GM21528 (cell line): ENCODE measurements at regions not wholly inside any gene's neighbourhood (a gene's known extent, or its start where the extent isn't known, plus 50 kb on each side); places are given as distances from the start of the nearest gene placed in this dataset.

Experiments used
- ATAC-seq: cut with Tn5 transposase; IDR thresholded peaks from one replicate; pipeline ENCODE4 v1.9.1; 2021; ENCODE audit warnings: mild to moderate bottlenecking, moderate library complexity; ENCODE audit not compliant: unreplicated experiment, low FRiP score

DNA sequence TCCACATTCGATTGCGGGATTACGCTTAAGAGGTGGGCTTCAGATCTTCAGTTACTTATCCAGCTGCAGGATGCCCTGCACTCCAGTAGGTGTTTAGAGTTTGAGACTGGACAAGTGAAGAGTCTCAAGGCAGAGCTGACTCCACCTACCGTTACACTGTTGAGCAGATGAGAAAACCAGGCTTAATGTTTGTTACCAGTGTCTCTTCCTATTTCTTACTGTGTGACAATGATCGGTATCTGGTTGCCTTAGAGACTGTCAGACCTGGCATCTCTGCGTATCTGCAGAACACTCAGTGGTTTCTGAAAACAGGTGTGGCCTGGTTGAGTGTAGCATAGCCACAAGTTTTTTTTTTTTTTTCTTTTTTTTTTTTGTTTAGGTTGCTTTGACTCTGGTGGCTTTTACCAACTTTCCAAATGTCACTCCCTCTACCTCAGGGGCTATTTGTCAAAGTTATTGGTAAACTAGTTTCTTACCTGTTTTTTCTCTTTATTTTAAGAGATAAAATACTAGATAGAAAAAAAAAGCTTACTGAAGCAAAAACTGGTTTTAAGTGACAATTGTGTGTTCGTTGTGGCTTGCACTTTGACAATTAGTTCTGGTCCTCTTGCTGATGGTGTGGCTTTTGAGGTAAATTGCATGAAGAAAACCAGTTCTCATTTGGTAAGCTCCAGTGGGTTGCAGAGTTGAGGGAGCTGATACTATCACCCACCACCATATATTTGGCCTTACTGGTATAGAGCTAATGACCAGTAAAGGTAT, 284.8 kb downstream of the ETS1 start:
- ATAC-seq: peak; percentile 93

DNA sequence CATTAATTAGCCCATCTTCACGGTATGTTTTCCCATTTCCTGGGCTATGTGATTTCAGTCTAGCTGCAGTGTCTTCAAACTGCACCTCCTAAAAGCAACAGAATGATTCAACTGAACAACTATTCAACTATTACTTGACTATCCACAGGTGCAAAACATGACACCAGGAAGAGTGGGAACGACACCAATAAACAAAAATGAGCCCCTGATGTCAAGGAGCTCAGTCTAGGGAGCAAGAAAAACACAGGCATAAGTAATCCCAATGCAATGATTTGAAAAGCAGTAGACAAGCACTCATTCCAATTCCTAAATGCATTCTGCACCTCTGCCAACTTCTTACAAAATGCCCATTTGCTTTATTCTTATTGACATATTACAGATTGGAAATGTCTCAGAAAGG, 285.6 kb downstream of the ETS1 start:
- ATAC-seq: no peak

DNA sequence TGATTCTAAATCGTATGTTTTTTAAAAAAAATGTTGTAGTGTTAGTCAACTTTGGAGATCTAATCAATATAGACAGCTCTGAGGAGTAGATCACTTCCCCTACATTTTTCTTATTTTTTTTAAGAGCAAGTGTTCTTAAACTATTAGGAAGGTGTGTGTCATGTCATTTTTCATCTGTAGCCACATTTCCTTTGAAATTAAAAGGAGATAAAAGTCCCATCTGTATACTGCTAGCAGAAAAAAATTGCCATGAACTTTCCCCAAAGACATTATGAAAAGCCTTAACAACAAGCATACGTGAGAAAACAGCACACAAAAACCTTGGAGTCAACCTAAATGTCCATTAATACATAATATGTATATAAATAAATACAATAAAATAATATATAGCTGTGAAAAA, 286.6 kb downstream of the ETS1 start:
- ATAC-seq: no peak

DNA sequence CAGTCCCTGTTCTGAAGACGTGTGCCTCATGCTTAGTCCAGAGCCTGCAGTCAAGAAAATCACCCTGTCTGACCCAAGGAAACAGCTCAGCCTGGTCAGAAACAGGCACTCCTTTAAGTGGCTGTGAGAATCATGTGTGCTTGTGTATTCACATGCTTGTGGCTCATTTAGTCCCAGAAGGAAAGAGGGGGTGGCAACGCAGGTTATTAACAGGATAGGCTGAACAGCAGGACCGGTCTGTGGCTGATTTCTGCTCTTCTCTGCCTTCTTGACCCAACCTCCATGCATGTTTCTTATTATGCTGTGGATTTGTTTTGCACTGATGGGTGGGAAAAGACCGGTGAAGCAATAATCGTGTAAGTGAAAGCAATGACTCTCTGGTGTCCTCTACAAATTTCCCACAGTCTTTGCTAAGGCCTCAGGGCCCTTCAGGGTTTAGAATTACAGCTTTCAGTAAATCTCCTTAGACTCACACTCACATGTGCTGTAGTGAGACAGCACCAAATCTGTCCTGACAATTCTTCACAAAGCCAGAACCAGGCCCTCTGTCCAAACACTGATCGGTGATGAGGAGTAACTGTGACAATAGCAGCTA, 288.1 kb downstream of the ETS1 start:
- ATAC-seq: peak; percentile 37

DNA sequence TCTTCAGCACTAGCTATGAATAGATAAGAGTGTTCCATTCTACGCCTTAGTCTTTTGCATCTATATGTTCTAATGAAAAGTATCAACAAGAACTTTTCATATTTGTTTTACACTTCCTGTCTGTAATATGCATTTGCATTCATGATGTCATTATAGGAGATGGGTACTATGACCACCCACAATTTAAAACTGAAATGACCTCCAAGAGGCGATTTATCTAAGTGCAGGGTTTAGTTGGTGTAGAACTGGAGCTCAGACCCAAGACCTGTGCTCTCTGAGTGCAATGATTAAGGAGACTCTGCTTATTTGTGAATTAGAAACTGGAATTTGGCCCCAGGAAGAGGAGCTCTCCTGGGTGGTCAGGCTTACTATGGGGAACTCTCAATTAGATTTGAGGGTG, 289.1 kb downstream of the ETS1 start:
- no peak for ATAC-seq

DNA sequence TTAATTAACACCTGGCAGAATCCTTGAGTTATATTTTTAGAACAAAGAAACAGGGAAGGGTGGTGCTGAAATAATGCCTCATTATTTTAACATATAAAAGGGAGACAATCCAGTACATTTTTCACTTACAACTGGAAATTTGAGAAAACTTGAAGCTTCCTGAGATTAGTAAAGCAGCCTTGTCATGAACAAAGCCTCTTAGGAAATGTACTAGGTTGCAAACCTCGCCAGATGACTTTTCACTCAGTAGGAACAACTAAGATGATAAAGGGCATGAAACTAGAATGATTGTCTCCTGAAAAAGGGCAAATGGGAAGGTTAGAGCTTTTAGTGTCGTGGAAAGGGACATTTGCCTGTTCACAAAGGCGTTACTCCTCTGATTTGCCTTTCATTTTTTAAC, 289.6 kb downstream of the ETS1 start:
- no peak for ATAC-seq

DNA sequence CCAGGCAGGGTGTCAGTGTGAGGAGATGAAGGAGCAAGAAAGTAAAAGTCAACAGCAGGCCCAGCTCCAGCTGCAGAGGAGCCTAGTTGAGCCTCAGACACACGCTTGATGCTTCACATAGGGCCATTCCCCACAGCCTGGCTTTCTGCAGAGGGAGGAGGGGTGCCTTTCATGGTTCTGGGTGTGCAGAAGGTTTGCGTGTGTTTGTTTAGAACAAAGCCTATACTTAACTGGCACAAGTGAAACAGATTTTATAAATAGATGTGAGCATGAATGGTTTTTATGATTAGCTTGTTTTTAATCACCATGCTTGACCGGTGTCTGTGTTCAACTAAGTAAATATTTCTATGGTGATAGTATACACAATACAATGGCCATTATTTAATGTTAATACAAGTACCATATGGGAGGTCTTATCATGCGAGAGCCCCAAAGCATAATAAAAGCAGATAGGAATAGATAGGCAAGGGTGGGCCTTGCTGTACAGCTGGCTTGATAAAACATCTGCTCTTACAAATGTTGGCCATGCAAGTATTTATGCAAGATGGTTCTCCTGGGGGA, 290.2 kb downstream of the ETS1 start:
- no peak for ATAC-seq

DNA sequence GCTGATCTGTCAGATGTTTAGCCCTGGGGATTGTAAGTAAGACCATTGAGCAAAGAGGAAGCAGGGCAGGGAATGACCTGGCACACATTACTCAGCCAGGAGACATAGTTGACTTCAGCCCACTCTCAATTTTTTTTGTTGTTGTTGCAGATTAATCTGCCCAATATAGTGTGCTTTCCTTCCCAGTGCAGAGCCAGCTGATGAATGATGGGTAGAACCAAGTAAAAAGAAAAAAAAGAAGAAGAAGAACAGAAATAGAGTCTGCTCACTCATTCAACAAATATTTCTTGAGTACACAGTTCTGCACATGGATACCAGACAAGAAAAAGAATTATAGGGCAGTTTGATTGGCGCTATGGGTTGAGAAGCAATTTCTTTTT, 292.7 kb downstream of the ETS1 start:
- no peak for ATAC-seq

DNA sequence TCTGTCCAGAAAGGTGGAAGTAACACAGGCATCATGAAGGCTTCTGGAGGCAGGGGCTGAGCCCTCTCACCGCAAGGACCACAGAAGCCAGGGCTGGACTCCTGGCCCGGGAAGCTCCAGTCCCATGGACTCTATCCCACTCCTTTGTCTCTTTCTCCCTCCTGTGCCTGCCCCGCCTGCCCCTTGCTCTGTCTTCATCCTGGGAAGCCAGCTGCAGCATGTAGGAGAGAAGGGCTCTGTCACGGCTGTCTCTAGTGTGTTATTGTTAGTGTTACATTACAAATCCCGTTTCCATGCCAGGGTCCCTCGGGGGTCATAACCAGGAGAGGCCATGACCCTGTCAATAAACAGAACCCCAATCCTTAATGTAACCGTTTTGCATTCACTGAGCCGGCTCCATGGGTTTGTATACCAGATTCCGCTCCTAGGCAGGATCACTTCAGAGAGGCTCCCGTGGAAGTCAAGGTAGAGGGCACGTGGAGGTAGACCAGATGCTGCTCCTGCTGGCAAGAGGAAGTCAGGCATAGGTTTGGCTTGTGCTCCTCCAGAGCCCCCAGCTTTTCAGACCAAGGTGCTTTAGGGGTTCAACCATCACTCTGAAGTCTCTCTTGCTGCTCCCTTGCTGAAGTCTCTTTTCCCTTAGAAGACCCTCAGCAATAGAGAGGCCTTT, 293.2 kb downstream of the ETS1 start:
- no peak for ATAC-seq

DNA sequence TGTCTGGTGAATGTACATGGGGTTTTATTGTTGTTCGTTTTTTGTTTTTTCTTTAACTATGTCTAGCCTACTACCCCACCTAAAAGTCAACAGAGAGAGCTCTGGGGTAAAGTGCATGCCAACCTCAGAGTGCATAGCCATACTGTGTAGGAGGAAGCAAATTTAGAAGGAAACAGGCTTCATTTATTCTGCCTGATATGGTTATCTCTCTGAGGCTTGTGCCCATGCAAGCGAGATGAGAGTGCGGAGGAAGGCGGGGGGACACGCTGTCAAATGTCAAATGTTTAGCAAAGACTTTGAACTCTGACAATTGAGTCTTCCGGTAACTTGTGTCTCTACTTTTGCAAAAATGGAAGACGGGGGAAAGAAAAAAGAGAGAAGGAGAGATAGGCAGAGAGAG, 295.5 kb downstream of the ETS1 start:
- ATAC-seq: no peak

DNA sequence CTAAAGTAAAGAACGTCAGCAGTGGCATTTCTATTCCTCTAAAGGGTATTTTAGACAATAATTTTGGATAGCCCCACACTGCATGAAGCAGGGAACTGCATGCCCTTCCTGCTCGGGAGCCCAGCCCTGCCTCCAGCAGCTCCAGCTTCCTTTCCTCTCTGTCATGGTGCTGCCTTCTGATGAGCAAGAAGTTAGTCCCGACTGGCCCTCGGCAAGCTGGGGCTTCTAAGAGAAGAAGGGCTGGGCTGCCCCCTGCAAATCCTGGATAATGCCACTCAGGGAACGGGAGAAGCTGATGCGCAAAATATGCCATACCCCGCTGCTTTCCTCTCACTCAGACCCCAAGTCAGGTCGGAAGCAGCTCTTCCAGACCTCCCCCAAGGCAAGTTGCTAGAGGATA, 296.4 kb downstream of the ETS1 start:
- no peak for ATAC-seq

DNA sequence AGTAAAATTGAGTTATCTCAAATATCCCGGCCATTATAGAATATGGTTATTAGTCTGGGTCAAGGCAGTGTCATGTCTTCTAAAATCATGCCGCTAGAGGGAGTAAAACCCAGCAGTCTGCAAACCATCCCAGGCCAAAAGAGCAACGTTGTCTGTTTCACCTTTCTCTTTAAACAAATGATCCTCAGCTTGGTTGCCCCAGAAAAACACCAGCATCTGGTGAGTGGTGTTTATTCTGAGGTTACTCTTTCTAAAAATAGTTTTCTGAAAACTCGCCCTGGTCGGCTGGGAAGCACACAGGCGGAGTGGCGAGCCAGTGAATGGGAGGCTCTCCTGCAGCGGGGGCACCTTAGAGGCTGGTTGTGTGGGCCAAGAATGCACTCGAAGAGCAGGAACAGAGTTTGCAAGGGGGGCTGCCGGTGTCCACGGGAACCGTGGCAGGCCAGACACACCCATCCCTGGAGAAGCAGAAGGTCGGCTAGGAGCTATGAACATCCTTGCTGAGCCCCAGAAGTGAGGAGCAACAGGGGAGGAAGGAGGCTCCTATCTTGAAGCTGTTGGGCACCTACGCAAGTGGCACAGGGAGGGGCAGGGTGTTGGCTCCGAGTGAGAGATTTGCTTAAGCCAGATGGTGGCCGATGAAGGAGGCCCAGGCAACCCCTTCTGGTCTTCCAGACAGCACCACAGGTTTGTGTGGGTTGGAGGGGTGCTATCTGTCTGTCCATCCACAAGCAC, 297.1 kb downstream of the ETS1 start:
- ATAC-seq: peak; percentile 81

DNA sequence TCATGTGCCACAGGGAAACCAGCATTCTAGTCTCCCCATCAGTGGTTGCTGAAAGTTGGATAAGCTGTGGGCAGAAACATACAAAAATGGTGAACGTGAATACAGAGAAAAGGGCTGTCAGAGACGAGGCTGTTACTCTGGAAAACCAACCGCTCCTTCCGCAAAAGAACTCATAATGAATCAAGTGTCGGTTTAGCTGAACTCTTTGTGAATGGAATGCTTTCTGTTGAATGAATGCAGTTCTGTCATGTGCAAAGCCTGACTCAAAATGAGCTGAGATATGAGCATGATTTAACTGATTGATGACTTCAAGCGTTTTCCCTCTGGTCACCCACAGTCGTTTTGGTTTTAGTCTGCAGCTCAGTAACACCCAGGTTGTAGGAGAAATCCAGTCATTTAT, 298.3 kb downstream of the ETS1 start:
- ATAC-seq: no peak

DNA sequence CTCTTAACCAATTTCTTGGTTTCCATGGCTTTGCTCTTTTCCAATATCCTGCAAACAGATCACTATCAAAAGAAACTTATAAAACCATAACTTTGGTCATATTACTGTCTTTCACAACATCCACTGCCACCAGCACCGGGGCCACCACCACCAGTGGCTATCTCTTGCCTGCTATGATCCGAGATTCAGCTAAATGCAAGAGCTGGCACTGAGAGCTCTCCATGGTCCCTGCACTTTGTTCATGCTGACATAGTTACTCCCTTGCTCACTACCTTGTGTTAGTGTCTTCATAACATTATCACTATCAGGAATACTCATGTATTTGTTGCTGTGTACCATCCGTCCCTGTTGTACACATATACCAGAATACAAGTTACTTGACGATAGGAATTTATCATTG, 299.0 kb downstream of the ETS1 start:
- ATAC-seq: no peak

DNA sequence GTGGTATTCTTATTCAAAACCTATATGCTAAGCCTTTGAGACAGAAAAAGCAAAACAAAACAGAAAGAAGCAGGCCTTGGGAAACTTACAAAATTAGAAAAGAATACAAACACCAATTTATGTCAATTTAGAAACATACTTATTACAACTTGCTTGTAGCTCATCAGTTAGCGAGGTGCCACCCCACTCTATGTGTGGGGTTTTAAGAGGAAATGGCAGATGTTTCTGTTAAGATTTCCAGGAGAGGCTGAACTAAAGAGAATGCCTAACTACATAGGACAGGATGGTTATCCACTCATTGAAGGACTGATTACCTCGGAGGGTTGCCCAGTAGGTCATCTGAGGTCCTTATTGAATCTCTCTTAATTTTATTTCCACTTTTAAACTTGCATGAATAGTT, 302.0 kb downstream of the ETS1 start:
- ATAC-seq: no peak

DNA sequence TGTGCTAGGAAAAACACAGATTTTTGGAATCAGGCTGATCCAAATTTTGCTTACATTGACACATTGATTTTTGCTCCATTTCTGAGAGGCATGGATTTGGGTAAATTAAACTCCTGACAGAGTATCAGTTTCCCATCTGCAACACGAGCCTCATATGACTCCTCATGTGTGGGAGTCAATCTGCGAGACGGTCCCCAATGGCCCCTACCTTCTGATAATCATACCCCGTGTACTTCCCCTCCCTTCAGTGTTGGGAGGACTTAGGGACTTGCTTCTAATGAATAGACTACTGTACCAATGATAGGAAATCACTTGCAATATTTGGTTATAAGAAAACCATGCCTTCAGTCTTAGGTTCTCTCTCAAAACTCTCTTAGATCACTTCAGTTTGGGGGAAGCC, 302.7 kb downstream of the ETS1 start:
- ATAC-seq: no peak

DNA sequence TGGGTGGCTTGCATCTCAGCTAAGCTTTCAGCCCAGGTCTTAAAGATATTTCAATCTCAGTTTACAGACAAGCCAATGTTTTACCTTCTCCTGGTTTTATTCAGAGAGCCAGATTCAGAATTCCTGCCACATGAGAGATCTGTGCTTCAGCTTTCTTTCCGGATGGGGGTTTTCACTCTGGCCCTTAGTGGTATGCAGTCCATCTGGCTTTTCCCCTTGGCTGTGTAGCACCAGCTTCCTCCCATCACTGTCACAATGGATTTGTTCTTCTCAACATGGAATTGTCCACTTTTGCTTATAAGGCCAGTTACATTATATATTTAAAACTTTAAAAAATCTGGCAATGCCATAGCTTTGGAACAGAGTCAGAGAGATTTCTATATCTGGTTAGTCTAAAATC, 303.9 kb downstream of the ETS1 start:
- no peak for ATAC-seq

DNA sequence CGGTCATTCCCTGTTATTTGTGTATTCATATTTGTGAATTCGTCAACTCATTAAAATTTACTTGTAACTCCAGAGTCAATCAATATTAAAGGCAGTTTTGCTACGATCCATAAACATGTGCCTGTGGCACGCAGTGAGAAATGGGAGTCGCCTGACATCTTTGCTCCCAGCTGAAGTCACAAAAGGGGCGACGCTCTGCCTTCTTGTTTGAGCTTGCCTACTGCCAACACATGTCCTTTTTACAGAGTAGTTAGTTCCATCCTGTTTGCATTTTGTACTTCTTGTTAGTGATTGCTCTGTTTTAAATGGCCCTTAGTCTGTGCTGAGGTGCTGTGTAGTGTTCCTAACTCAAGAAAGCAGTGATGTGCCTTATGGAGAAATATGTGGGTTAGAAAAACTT, 305.3 kb downstream of the ETS1 start:
- ATAC-seq: no peak

DNA sequence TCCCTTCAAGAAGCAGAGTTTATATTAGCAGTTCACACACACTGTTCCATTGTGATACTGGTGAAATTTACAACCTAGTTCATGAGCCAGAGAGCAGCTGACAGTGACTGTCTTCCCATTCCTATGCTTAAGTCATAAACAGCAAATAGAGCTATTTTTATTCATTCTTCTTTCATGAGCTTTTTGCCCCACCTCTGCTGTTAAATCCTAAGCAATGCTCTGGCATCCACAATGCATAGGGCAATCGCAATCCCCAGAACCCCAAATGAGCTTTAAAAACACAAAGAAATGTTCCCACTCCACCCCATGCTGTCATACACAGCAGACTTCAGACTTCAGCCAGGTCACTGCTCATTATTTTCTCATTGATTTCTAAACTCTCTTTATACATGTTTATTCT, 307.5 kb downstream of the ETS1 start:
- ATAC-seq: no peak

DNA sequence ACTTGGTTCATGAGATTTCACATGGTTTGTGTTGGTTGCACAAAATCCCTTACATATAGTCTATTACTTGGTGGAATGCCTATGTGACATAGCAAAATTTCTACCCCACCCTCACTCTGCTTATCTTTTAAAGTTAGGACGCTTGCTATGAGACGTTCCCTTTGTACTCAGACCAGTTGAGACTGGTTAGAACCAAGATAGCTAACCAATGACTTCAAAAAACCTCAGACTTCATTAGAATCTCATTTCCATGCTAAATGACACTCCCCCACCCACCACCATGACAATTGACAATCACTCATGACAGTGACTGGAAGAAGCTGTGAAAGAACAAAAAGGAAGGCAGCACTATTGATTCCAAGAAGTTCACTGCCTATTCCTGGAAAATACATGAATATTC, 313.6 kb downstream of the ETS1 start:
- no peak for ATAC-seq

DNA sequence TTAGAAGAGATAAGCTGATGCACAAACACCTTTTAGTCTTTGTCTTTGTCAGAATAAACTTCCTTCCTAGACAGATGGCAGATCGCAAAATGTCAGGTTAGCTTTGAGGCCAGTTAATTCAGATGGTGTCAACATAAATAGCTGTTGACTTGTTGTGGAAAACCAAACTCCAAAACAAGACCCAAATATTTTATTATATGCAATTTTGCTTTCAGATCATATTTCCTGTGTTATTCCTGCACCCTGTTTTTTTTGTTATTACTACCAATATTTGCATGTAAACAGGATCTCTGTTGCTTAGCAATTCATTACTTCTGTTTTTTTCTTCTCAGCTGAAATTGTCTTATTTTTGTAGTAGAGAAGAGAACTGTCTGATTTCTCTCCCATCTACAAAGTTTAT, 316.0 kb downstream of the ETS1 start:
- ATAC-seq: no peak
